ENCODE measurements at regions not wholly inside any gene's neighbourhood (a gene's known extent, or its start where the extent isn't known, plus 50 kb on each side); places are given as distances from the start of the nearest gene placed in this dataset.
"Not testable (repeated sequence)": the region's sequence is repeated elsewhere in the genome, so short reads cannot be mapped to it uniquely, and the experiment has no call there.

GRCh38 chr9:33623658-33624586, 99.9 kb downstream of the ANKRD18B start:
- DNase-seq (ENCODE audit: low spot score): no peak

DNA sequence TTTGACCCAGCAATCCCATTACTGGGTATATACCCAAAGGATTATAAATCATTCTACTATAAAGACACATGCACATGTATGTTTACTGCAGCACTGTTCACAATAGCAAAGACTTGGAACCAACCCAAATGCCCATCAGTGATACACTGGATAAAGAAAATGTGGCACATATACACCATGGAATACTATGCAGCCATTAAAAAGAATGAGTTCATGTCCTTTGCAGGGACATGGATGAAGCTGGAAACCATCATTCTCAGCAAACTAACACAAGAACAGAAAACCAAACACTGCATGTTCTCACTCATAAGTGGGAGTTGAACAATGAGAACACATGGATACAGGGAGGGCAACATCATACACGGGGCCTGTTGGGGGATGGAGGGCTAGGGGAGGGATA, 104.3 kb downstream of the ANKRD18B start:
- DNase-seq (ENCODE audit: low spot score): not testable (repeated sequence)

DNA sequence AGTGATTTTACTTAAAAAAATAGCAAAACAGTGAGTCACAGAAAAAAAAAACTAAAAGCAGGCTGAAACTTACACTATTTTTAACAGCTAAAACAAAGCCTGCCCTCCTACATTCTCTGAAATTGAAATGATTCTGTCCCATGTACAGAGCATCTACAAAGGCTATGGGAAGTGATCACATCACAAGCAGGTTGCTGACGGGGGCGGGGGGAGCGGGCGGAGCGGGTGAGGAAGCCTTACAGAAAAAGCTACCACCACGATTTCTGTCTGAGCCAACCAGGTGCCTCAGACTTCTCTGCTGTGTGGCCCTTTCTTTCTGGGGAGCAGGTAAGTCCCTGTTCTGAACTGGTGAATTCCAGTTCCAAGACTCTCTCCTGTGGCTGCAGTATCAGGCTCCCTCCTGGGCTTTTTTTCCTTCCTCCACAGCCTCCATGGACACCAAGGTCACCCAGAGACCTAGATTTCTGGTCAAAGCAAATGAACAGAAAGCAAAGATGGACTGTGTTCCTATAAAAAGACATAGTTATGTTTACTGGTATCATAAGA, 104.9 kb downstream of the ANKRD18B start:
- no peak for DNase-seq (ENCODE audit: low spot score)

DNA sequence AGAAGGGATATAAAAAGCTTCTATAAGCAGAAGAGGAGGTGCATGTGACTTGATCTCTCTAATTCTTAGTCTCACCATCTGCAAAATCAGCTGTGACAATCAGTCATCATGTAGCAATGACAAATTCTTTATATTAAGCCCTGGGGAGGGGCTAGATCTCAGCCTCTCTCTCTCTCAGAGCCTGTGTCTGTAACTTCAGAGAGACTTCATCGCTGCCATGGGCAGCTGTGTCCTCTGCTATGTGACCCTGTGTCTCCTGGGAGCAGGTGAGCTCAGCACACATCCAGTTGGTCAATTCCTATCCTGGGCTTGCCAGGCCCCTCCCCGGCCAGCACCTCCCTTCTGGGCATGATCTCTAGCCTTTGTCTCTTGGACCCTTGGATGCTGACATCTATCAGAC, 109.6 kb downstream of the ANKRD18B start:
- DNase-seq (ENCODE audit: low spot score): no peak

DNA sequence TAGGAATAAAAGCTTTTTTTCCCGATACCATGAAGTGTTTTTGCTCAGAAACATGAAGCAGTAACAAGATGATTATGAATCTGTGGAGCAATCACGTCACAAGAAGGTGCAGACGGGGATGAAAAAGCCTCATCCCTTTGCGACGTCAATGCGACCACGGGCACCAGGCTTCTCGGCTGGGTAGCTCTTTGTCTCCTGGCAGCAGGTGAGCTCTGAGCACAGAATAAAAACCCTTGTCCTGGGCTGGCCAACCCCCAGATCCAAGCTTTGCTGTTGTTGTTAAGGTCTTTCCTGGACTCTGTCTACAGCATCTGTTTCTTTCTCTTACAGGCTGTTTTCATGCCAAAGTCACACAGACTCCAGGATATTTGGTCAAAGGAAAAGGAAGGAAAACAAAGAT, 113.8 kb downstream of the ANKRD18B start:
- DNase-seq (ENCODE audit: low spot score): no peak

DNA sequence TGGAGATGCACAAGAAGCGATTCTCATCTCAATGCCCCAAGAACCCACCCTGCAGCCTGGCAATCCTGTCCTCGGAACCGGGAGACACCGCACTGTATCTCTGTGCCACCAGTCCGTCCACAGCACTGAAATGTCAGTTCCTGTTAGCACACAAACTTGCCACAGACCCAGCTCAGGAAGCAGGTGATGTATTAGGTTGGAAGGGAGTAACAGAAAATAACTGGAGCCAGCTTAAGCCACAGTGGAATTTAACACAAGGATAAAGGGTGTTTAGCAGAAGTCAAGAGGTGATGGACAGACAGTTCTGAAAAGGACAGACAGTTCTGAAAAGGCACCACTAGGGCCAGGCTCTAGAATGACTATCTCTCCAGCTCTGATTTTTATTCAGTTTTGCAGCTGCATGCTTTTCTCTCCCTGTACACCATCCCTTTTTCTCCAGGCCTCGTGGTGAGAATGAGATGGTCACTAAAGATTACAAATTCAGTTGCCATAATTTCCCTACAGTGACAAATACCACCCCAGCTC, 114.4 kb downstream of the ANKRD18B start:
- no peak for DNase-seq (ENCODE audit: low spot score)

- no peak for DNase-seq (ENCODE audit: low spot score)
Measured at GRCh38 chr9:33645706-33646105, 121.7 kb downstream of the ANKRD18B start.

DNA sequence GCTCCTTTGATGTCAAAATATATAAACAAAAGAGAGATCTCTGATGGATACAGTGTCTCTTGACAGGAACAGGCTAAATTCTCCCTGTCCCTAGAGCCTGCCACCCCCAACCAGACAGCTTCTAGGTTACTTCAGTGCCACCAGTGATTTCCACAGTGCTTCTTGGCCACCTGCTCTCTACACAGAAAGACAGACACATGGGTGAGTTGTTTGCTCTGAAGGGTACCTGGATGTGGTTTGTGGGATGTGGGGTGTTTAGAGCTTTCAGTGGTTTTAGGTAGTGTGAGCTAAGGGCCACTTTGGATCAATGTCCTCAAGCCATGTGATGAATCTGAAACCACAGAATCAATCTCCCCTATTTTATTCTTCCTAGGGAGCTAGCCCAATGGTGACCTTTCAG, 125.4 kb downstream of the ANKRD18B start:
- no peak for DNase-seq (ENCODE audit: low spot score)

GRCh38 chr9:33651125-33651524, 127.1 kb downstream of the ANKRD18B start:
- no peak for DNase-seq (ENCODE audit: low spot score)

- DNase-seq (ENCODE audit: low spot score): no peak
Measured at GRCh38 chr9:33659921-33660320, 135.4 kb upstream of the PRSS3 start.

DNA sequence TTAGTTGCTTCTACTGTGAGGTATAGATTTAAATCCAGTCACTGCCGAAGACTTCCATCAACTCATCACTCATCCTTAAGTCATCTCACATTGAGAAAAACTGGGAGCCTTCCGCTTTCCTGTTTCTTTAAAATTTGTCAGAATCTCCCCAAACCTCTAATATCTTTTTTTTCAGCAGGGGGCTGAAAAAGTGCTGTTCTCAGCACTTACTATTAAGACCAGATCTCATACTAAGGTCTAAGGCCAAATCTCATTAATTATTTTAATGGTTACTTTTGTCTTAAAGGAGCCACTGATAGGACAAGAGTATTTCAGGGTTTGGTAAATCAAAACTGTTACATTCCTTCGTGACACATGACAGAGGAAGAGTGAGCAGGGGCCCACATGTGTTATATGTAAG, 134.6 kb upstream of the PRSS3 start:
- no peak for DNase-seq (ENCODE audit: low spot score)

DNA sequence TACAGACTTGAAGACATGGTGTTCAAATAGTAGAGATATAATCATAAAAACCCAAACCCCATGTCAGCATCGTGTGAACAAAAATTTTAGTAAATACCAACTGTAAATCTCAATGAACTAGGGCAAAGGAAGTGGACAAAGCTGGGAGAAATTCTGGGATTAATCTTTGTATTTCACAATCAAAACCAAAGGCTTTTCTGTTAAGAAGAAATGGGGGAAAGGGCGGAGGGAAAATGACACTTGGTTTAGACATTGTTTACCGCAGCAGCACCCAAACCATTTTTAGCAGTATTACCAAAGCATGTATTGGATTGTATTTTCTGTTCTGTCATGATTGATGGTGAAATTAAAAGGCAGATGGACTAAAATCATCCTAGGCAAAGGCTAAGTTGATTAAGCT, 134.2 kb upstream of the PRSS3 start:
- no peak for DNase-seq (ENCODE audit: low spot score)

DNA sequence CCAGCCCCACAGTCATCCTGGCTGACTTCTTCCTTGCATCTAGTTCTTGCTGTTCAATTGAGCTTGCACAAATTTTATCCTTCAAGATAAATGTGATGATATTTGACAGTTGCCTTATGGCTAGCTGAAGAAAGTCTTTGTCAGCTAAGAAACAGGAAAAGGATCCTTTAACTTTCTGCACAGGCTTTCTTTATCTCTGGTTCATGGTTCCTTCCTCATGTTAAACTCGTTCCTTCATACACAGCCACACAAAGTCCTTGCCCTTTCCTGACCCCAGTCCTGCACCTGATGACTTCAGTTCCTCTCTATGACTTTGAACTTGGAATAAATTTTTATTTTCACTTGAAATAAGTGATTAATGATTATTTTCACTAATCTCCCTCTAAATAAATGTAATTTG, 132.5 kb upstream of the PRSS3 start:
- no peak for DNase-seq (ENCODE audit: low spot score)

GRCh38 chr9:33676194-33676745, 119.1 kb upstream of the PRSS3 start:
- DNase-seq (ENCODE audit: low spot score): not testable (repeated sequence)

GRCh38 chr9:33676746-33677505, 118.4 kb upstream of the PRSS3 start:
- DNase-seq (ENCODE audit: low spot score): no peak

DNA sequence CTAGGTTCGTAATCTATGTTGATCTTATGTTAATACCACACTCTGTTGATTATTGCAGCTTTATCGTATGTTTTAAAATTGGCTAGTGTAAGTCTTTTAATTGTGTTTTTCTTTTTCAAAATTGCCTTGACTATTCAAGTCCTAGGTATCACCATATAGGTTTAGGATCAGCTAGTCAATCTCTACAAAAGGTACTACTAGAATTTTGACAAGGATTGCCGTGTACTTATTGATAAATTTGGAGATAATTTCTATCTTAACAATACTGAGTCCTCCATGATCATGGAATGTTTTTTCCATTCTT, 117.9 kb upstream of the PRSS3 start:
- DNase-seq (ENCODE audit: low spot score): no peak

DNA sequence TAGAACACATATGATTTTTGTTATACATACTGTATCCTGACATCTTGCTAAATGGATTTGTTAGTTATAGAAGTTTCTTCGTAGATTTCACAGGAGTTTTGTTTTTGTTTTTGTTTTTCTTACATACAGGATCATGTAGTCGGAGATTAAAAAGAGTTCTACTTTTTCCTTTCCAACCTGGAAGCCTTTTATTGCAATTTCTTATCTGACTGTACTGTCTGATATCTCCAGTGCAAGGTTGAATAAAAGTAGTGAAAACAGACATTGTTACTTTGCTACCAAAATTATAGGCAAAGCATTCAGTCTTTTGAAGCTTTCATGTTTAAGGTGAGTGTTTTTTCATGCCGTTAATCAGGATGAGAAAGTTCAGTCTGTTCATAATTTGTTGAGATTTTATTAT, 117.4 kb upstream of the PRSS3 start:
- no peak for DNase-seq (ENCODE audit: low spot score)

GRCh38 chr9:33682551-33682950, 112.8 kb upstream of the PRSS3 start:
- no peak for DNase-seq (ENCODE audit: low spot score)

GRCh38 chr9:33684831-33685230, 110.5 kb upstream of the PRSS3 start:
- no peak for DNase-seq (ENCODE audit: low spot score)

DNA sequence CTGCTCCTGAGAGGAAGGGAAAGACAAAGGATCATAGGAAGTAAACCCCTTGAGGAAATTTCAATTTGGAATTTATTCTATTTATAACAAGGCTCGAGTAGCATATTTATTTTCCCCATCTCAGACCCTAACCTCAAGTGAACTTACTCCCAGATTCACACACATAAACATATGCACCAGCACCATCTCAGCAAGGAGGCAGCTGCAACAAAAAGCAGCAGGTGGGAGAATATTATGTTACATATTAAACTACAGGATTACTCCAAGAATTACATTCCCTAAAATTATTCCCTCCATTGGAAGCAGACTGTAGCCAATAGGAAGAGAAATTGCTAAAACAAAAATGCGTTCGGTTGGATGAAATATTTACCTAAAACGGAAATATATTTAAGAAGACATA, 108.4 kb upstream of the PRSS3 start:
- DNase-seq (ENCODE audit: low spot score): no peak

GRCh38 chr9:33687779-33688178, 107.6 kb upstream of the PRSS3 start:
- DNase-seq (ENCODE audit: low spot score): no peak
